Activated T-cell treated with anti-CD3 and anti-CD28 coated beads for 24 hours (primary cell): ENCODE measurements at regions not wholly inside any gene's neighbourhood (a gene's known extent, or its start where the extent isn't known, plus 50 kb on each side); places are given as distances from the start of the nearest gene placed in this dataset.

ENCODE experiments used
- DNase-seq: peaks from one replicate; pipeline ENCODE4 v3.0.0-alpha.2; 2020; ENCODE audit warnings: low read depth

GRCh38 chr6:144335311-144335861, 50.3 kb downstream of the UTRN start:
- no peak for DNase-seq

GRCh38 chr6:144335914-144336313, 50.8 kb downstream of the UTRN start:
- DNase-seq, result no peak

GRCh38 chr6:144336900-144337299, 51.8 kb downstream of the UTRN start:
- no peak for DNase-seq

- no peak for DNase-seq
Measured at GRCh38 chr6:144338474-144338873, 53.3 kb downstream of the UTRN start.

- DNase-seq, result no peak
Measured at GRCh38 chr6:144338951-144339700, 54.0 kb downstream of the UTRN start.

GRCh38 chr6:144339859-144340452, 54.8 kb downstream of the UTRN start:
- DNase-seq, result no peak

GRCh38 chr6:144340541-144341371, 55.6 kb downstream of the UTRN start:
- DNase-seq, result no peak

GRCh38 chr6:144341831-144342527, 56.8 kb downstream of the UTRN start:
- DNase-seq, result no peak

GRCh38 chr6:144343701-144344428, 58.7 kb downstream of the UTRN start:
- no peak for DNase-seq

GRCh38 chr6:144344646-144345045, 59.5 kb downstream of the UTRN start:
- peak; percentile 50 for DNase-seq

GRCh38 chr6:144345451-144345850, 60.3 kb downstream of the UTRN start:
- no peak for DNase-seq

GRCh38 chr6:144346719-144347447, 61.7 kb downstream of the UTRN start:
- DNase-seq, result no peak

- no peak for DNase-seq
Measured at GRCh38 chr6:144347448-144347759, 62.3 kb downstream of the UTRN start.

GRCh38 chr6:144347933-144348332, 62.8 kb downstream of the UTRN start:
- no peak for DNase-seq

GRCh38 chr6:144349690-144350527, 64.8 kb downstream of the UTRN start:
- DNase-seq, result no peak

GRCh38 chr6:144350528-144350880, 65.4 kb downstream of the UTRN start:
- no peak for DNase-seq

- no peak for DNase-seq
Measured at GRCh38 chr6:144351379-144352127, 66.4 kb downstream of the UTRN start.

GRCh38 chr6:144352331-144352730, 67.2 kb downstream of the UTRN start:
- DNase-seq, result no peak

- no peak for DNase-seq
Measured at GRCh38 chr6:144353871-144354314, 68.8 kb downstream of the UTRN start.
